H9 (cell line): ENCODE measurements at regions not wholly inside any gene's neighbourhood (a gene's known extent, or its start where the extent isn't known, plus 50 kb on each side); places are given as distances from the start of the nearest gene placed in this dataset.

Experiments
- DNase-seq: peaks from one replicate; pipeline ENCODE4 v3.0.0-alpha.2; 2017
- H2AFZ ChIP-seq: one replicate; pipeline ENCODE4 v1.6.1; 2013; ENCODE audit warnings: mild to moderate bottlenecking, low read length, control low read depth, moderate library complexity
- H2AK5ac ChIP-seq: 2 replicates; pipeline ENCODE4 v1.6.1; 2013; ENCODE audit warnings: low read length, control low read depth, mixed read lengths; ENCODE audit not compliant: insufficient read length
- H2BK120ac ChIP-seq: one replicate; pipeline ENCODE4 v1.6.1; 2013; ENCODE audit warnings: low read depth, mild to moderate bottlenecking, low read length, control low read depth, inconsistent platforms; ENCODE audit not compliant: poor library complexity, severe bottlenecking
- H2BK12ac ChIP-seq: 2 replicates; pipeline ENCODE4 v1.6.1; 2013; ENCODE audit warnings: low read length, control low read depth, mixed read lengths, low read depth; ENCODE audit not compliant: insufficient read length
- H2BK15ac ChIP-seq: 2 replicates; pipeline ENCODE4 v1.6.1; 2013; ENCODE audit warnings: low read depth, low read length, control low read depth
- H2BK20ac ChIP-seq: one replicate; pipeline ENCODE4 v1.6.1; 2013; ENCODE audit warnings: low read depth, mild to moderate bottlenecking, low read length, control low read depth, inconsistent platforms; ENCODE audit not compliant: poor library complexity, severe bottlenecking
- H2BK5ac ChIP-seq: 2 replicates; pipeline ENCODE4 v1.6.1; 2013; ENCODE audit warnings: low read length, control low read depth, mixed read lengths; ENCODE audit not compliant: insufficient read length
- H3K14ac ChIP-seq: 2 replicates; pipeline ENCODE4 v1.6.1; 2013; ENCODE audit warnings: low read length, control low read depth; ENCODE audit not compliant: insufficient read depth
- H3K18ac ChIP-seq: 2 replicates; pipeline ENCODE4 v1.6.1; 2013; ENCODE audit warnings: low read depth, mild to moderate bottlenecking, mixed read lengths, low read length, control low read depth; ENCODE audit not compliant: insufficient read length
- H3K23ac ChIP-seq: 2 replicates; pipeline ENCODE4 v1.6.1; 2013; ENCODE audit warnings: low read length, control low read depth, mixed read lengths, low read depth; ENCODE audit not compliant: insufficient read length
- H3K23me2 ChIP-seq: 2 replicates; pipeline ENCODE4 v1.6.1; 2013; ENCODE audit warnings: low read depth, mild to moderate bottlenecking, mixed read lengths, low read length, control low read depth; ENCODE audit not compliant: insufficient read length, poor library complexity, severe bottlenecking
- H3K27ac ChIP-seq: 2 replicates; pipeline ENCODE4 v1.5.1; 2013; ENCODE audit warnings: low read length, control low read depth, mixed read lengths, low read depth; ENCODE audit not compliant: insufficient read length
- H3K27me3 ChIP-seq: 2 replicates; pipeline ENCODE4 v1.6.1; 2013; ENCODE audit warnings: low read length, control low read depth, inconsistent platforms; ENCODE audit not compliant: insufficient read depth
- H3K4ac ChIP-seq: 2 replicates; pipeline ENCODE4 v1.6.1; 2013; ENCODE audit warnings: low read depth, mild to moderate bottlenecking, control low read depth, inconsistent platforms, low read length, moderate library complexity
- H3K4me1 ChIP-seq: 2 replicates; pipeline ENCODE4 v1.6.1; 2013; ENCODE audit warnings: low read length, control low read depth, inconsistent platforms; ENCODE audit not compliant: insufficient read depth
- H3K4me2 ChIP-seq: 2 replicates; pipeline ENCODE4 v1.6.1; 2013; ENCODE audit warnings: low read length, control low read depth, mixed read lengths; ENCODE audit not compliant: insufficient read length, insufficient read depth
- H3K56ac ChIP-seq: 2 replicates; pipeline ENCODE4 v1.6.1; 2013; ENCODE audit warnings: low read depth, mild to moderate bottlenecking, mixed read lengths, low read length, control low read depth; ENCODE audit not compliant: insufficient read length
- H3K79me1 ChIP-seq: 2 replicates; pipeline ENCODE4 v1.6.1; 2013; ENCODE audit warnings: low read depth, mild to moderate bottlenecking, moderate library complexity, low read length, control low read depth, inconsistent platforms; ENCODE audit not compliant: insufficient read depth, poor library complexity, severe bottlenecking
- H3K79me2 ChIP-seq: 2 replicates; pipeline ENCODE4 v1.6.1; 2013; ENCODE audit warnings: low read length, control low read depth, inconsistent platforms; ENCODE audit not compliant: insufficient read depth
- H3K9ac ChIP-seq: 2 replicates; pipeline ENCODE4 v1.6.1; 2013; ENCODE audit warnings: low read length, control low read depth, mixed read lengths; ENCODE audit not compliant: insufficient read length; ENCODE audit errors: extremely low read depth
- H3K9me3 ChIP-seq: one replicate; pipeline ENCODE4 v1.6.1; 2013; ENCODE audit warnings: low read depth, low read length, inconsistent platforms; ENCODE audit not compliant: control insufficient read depth
- H3T11ph ChIP-seq: one replicate; pipeline ENCODE4 v1.6.1; 2013; ENCODE audit warnings: mild to moderate bottlenecking, low read length, control low read depth, inconsistent platforms
- H4K20me1 ChIP-seq: one replicate; pipeline ENCODE4 v1.6.1; 2013; ENCODE audit not compliant: control insufficient read depth, insufficient read length, insufficient read depth
- H4K5ac ChIP-seq: 2 replicates; pipeline ENCODE4 v1.6.1; 2013; ENCODE audit warnings: low read depth, mild to moderate bottlenecking, mixed read lengths, low read length, control low read depth; ENCODE audit not compliant: insufficient read length
- H4K8ac ChIP-seq: replicated peaks from 2 replicates; pipeline ENCODE4 v1.6.1; 2013; ENCODE audit warnings: low read length, control low read depth, mixed read lengths, low read depth; ENCODE audit not compliant: insufficient read length
- H4K91ac ChIP-seq: 2 replicates; pipeline ENCODE4 v1.6.1; 2013; ENCODE audit warnings: low read depth, mild to moderate bottlenecking, moderate library complexity, mixed read lengths, low read length, control low read depth; ENCODE audit not compliant: insufficient read length
- H3K27ac Mint-ChIP-seq, 3 experiments: 2 replicates in 2 of 3; 3 replicates in 1 of 3; pipeline ENCODE4 v1.8.0; 2020 to 2021; ENCODE audit warnings: mixed read lengths in 3 of 3, mild to moderate bottlenecking in 1 of 3, moderate library complexity in 1 of 3
- H3K27me3 Mint-ChIP-seq: 2 replicates; pipeline ENCODE4 v1.8.0; 2021; ENCODE audit warnings: low read depth, mild to moderate bottlenecking, moderate library complexity, mixed read lengths
- H3K36me3 Mint-ChIP-seq, 3 experiments: 2 replicates in 2 of 3; 3 replicates in 1 of 3; pipeline ENCODE4 v1.8.0; 2020 to 2021; ENCODE audit warnings: low read depth in 3 of 3, mixed read lengths in 3 of 3; ENCODE audit not compliant: insufficient read depth in 1 of 3
- H3K4me1 Mint-ChIP-seq, 2 experiments: 2 replicates each; pipeline ENCODE4 v1.8.0; 2020; ENCODE audit warnings: mixed read lengths in 2 of 2
- H3K4me3 Mint-ChIP-seq, 2 experiments: 2 replicates in 1 of 2; 3 replicates in 1 of 2; pipeline ENCODE4 v1.8.0; 2020 to 2021; ENCODE audit warnings: mild to moderate bottlenecking in 2 of 2, mixed read lengths in 2 of 2, moderate library complexity in 1 of 2
- H3K9me3 Mint-ChIP-seq, 2 experiments: 2 replicates in 1 of 2; 3 replicates in 1 of 2; pipeline ENCODE4 v1.8.0; 2020; ENCODE audit warnings: mild to moderate bottlenecking in 2 of 2, mixed read lengths in 2 of 2, moderate library complexity in 1 of 2
- CTCF ChIP-seq: fragments of 200-600 bp; sonication (generic); conservative IDR thresholded peaks from 3 replicates; pipeline ENCODE4 v1.8.0; 2021; ENCODE audit warnings: antibody characterized with exemption, mild to moderate bottlenecking
- WGBS: extraction: QIAGEN DNeasy Blood & Tissue Kit; methylation state at CpG from one replicate; pipeline ENCODE4 v1.1.7; 2013; ENCODE audit warnings: missing lambda C conversion rate, low lambda C conversion rate, mixed read lengths; ENCODE audit not compliant: insufficient read length; ENCODE audit errors: extremely low coverage; 5-methylcytosine and 5-hydroxymethylcytosine counted together

GRCh38 chr7:47654672-47655298, 72.9 kb upstream of the TNS3 start:
- H3K4me2 ChIP-seq, result no peak overlapping the region

More at GRCh38 chr7:47654672-47655298, 72.9 kb upstream of the TNS3 start:
- Mint-ChIP-seq H3K27ac (peak overlapping the region in 2 of 3 experiments; percentile 18 to 44; a peak in 1 of 7 replicates), H3K4me1 (peaks cover 20 to 25% of the 10 kb centered on the region in 2 experiments), H3K36me3 (no peaks in the 10 kb centered on the region), H3K27me3 (no peaks in the 10 kb centered on the region), H3K4me3 (no peak overlapping the region), H3K9me3 (no peaks in the 10 kb centered on the region)
- H2AFZ ChIP-seq, result no peak overlapping the region
- no peak for DNase-seq
- H2BK20ac ChIP-seq, result no peak overlapping the region
- no peaks in the 10 kb centered on the region for H3K79me2 ChIP-seq
- H3K23ac ChIP-seq, result no peak overlapping the region
- no peak overlapping the region for H2BK120ac ChIP-seq
- no peak overlapping the region for H2AK5ac ChIP-seq
- no peak overlapping the region for H2BK15ac ChIP-seq
- peak overlapping the region; percentile 25 for H4K91ac ChIP-seq
- H3K27ac ChIP-seq, result no peak overlapping the region
- no peak overlapping the region for H4K5ac ChIP-seq
- H2BK12ac ChIP-seq, result no peak overlapping the region
- no peaks in the 10 kb centered on the region for H4K20me1 ChIP-seq
- no peaks in the 10 kb centered on the region for H3K23me2 ChIP-seq
- TF ChIP-seq CTCF, result no peak
- no peaks in the 10 kb centered on the region for H3K27me3 ChIP-seq
- H3K9me3 ChIP-seq, result no peaks in the 10 kb centered on the region
- H3K56ac ChIP-seq, result no peak overlapping the region
- no peak overlapping the region for H4K8ac ChIP-seq
- H3K4me1 ChIP-seq, result no peaks in the 10 kb centered on the region; the same call in 1 of the 2 replicates
- H3K14ac ChIP-seq, result no peak overlapping the region
- WGBS, result no CpG with 5 or more reads among the region's 14 CpGs
- H2BK5ac ChIP-seq, result no peak overlapping the region
- H3K18ac ChIP-seq, result no peak overlapping the region
- H3K9ac ChIP-seq, result no peak overlapping the region
- no peaks in the 10 kb centered on the region for H3K79me1 ChIP-seq
- no peak overlapping the region; the same call in 1 of the 2 replicates for H3K4ac ChIP-seq
- H3T11ph ChIP-seq, result no peak overlapping the region
